Type B pancreatic cell (in vitro differentiated cells): ENCODE measurements at regions not wholly inside any gene's neighbourhood (a gene's known extent, or its start where the extent isn't known, plus 50 kb on each side); places are given as distances from the start of the nearest gene placed in this dataset.
"Not testable (repeated sequence)": the region's sequence is repeated elsewhere in the genome, so short reads cannot be mapped to it uniquely, and the experiment has no call there.

Experiments used
- DNase-seq: peaks from one replicate; pipeline ENCODE4 v3.0.0; 2021; ENCODE audit warnings: mixed read lengths; ENCODE audit not compliant: unreplicated experiment; ENCODE audit errors: extremely low spot score
- H3K27ac Mint-ChIP-seq: 2 replicates; pipeline ENCODE4 v1.8.0; 2021; ENCODE audit warnings: mild to moderate bottlenecking, mixed read lengths
- H3K27me3 Mint-ChIP-seq: 2 replicates; pipeline ENCODE4 v1.8.0; 2021; ENCODE audit warnings: mixed read lengths
- H3K36me3 Mint-ChIP-seq: 2 replicates; pipeline ENCODE4 v1.8.0; 2021; ENCODE audit warnings: mixed read lengths
- H3K4me1 Mint-ChIP-seq: one replicate; pipeline ENCODE4 v1.8.0; 2021; ENCODE audit warnings: mixed read lengths; ENCODE audit not compliant: unreplicated experiment
- H3K4me3 Mint-ChIP-seq: 2 replicates; pipeline ENCODE4 v1.8.0; 2021; ENCODE audit warnings: mild to moderate bottlenecking, mixed read lengths
- H3K9me3 Mint-ChIP-seq: 2 replicates; pipeline ENCODE4 v1.8.0; 2021; ENCODE audit warnings: mixed read lengths
- TF ChIP-seq, protein P1 (sequence below): fragments of 200-600 bp; sonication (generic); conservative IDR thresholded peaks from 2 replicates; pipeline ENCODE4 v1.5.0; 2021; ENCODE audit warnings: antibody characterized with exemption, mild to moderate bottlenecking

DNA sequence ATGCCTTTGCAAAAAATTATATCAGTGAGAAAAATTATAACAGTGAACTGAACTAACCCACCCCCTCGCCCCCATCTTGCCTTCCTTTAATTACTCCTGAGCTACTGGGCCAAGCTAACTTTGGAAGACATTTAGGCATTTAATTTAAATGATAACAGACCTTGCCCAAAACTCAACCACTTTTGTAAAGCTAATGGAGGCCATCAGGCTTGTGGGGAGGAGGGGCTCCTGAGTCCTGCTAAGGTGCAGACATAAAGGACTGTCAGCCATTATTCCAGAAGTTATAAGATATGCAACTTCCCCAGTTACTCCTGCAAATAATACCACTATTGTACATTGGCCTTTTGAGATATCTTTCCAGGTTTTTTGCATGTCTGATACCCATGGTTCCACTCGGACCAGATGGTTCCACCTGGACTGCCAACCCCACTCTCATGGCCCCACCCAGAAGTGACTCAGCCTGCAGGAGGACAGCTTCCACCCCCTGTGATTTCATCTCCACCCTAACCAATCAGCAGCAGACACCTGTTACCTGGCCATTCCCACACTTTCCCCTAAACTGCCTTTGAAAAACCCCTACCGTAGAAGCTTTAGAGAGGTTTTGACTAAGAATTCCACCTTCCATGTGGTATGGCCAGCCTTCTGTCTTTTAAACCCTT is 805.4 kb upstream of the CDH6 start:
- H3K4me1 Mint-ChIP-seq = no peaks in the 10 kb centered on the region
- TF ChIP-seq, protein P1, sequence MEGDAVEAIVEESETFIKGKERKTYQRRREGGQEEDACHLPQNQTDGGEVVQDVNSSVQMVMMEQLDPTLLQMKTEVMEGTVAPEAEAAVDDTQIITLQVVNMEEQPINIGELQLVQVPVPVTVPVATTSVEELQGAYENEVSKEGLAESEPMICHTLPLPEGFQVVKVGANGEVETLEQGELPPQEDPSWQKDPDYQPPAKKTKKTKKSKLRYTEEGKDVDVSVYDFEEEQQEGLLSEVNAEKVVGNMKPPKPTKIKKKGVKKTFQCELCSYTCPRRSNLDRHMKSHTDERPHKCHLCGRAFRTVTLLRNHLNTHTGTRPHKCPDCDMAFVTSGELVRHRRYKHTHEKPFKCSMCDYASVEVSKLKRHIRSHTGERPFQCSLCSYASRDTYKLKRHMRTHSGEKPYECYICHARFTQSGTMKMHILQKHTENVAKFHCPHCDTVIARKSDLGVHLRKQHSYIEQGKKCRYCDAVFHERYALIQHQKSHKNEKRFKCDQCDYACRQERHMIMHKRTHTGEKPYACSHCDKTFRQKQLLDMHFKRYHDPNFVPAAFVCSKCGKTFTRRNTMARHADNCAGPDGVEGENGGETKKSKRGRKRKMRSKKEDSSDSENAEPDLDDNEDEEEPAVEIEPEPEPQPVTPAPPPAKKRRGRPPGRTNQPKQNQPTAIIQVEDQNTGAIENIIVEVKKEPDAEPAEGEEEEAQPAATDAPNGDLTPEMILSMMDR = no peak
- no peaks in the 10 kb centered on the region for H3K9me3 Mint-ChIP-seq
- H3K27ac Mint-ChIP-seq = no peak overlapping the region
- H3K4me3 Mint-ChIP-seq = no peak overlapping the region
- no peak for DNase-seq
- H3K27me3 Mint-ChIP-seq = no peaks in the 10 kb centered on the region
- H3K36me3 Mint-ChIP-seq = no peaks in the 10 kb centered on the region

DNA sequence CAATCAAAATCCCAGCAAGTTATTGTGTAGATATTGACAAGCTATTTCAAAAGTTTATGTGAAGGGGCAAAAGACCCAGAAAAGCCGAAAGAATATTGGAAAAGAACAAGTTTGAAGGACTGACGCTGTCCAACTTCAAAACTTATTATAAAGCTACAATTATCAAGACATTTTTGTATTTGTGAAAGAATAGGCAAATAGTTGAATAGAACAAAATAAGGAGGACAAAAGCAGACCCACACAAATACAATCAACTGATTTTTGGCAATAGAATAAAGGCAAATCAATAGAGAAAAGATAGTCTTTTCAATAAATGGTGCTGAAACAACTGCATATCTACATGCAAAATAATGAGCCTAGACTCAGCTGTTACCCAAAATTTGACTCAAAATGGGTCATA is 807.7 kb upstream of the CDH6 start:
- Mint-ChIP-seq H3K36me3 (no peaks in the 10 kb centered on the region), H3K27me3 (no peaks in the 10 kb centered on the region), H3K27ac (no peak overlapping the region), H3K4me3 (no peak overlapping the region), H3K4me1 (no peaks in the 10 kb centered on the region), H3K9me3 (no peaks in the 10 kb centered on the region)
- TF ChIP-seq, protein P1 = no peak
- DNase-seq = no peak

GRCh38 chr5:30384171-30384570 is 809.3 kb upstream of the CDH6 start:
- Mint-ChIP-seq H3K9me3 (no peaks in the 10 kb centered on the region), H3K27me3 (no peaks in the 10 kb centered on the region), H3K27ac (no peak overlapping the region), H3K36me3 (no peaks in the 10 kb centered on the region), H3K4me3 (no peak overlapping the region), H3K4me1 (no peaks in the 10 kb centered on the region)
- TF ChIP-seq, protein P1 = no peak
- no peak for DNase-seq

DNA sequence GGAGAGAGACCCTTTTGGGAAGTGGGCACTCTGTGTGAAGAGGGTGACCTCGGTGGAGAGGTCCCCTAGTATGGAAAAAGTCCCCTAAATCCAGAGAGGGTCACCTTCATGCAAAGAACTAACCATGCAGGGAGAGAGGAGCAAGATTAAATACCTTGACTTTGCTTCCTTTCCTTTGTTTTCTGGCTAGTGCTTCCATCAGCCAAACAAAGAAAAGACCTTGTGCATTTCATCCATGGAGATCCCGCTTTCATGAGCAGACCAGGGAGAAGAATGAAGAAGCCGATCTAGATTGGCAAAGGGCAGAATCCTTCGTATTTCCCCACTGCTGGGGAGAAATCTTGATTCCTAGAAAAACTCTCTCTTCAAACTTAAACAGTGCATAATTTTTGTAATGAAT is 813.3 kb upstream of the CDH6 start:
- Mint-ChIP-seq H3K4me1 (no peaks in the 10 kb centered on the region), H3K36me3 (no peaks in the 10 kb centered on the region), H3K4me3 (no peak overlapping the region), H3K27ac (no peak overlapping the region), H3K27me3 (no peaks in the 10 kb centered on the region), H3K9me3 (no peaks in the 10 kb centered on the region)
- no peak for DNase-seq
- TF ChIP-seq, protein P1 = no peak

GRCh38 chr5:30376848-30377247 is 816.6 kb upstream of the CDH6 start:
- no peaks in the 10 kb centered on the region for H3K36me3 Mint-ChIP-seq
- no peaks in the 10 kb centered on the region for H3K27me3 Mint-ChIP-seq
- TF ChIP-seq, protein P1 = no peak
- H3K4me1 Mint-ChIP-seq = peaks cover 8% of the 10 kb centered on the region
- DNase-seq = no peak
- H3K4me3 Mint-ChIP-seq = no peak overlapping the region
- H3K27ac Mint-ChIP-seq = no peak overlapping the region
- no peaks in the 10 kb centered on the region for H3K9me3 Mint-ChIP-seq

DNA sequence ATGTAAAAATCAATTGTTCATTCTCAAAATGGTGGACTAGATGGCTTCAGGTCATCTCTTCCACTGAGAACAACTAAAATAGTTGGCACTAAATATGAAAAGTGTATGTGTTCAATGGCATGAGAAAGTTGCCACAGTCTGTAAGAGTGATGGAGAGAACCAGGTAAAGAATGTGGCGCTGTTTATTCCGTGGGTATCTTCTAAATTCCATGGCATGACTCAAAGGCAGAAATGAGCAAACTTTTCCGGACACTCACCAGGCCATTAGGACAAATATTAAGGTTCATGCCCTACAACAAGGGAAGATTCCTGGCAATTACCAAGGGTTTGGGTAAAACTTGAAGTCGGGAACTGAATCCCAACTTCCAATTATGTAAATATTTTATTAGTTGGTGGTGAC is 825.4 kb upstream of the CDH6 start:
- Mint-ChIP-seq H3K4me1 (peaks cover 8% of the 10 kb centered on the region), H3K27ac (no peak overlapping the region), H3K36me3 (no peaks in the 10 kb centered on the region), H3K4me3 (no peak overlapping the region), H3K27me3 (no peaks in the 10 kb centered on the region), H3K9me3 (peaks cover 5% of the 10 kb centered on the region)
- DNase-seq = no peak
- TF ChIP-seq, protein P1 = no peak

GRCh38 chr5:30365031-30365430 is 828.5 kb upstream of the CDH6 start:
- not testable (repeated sequence) for H3K27me3 Mint-ChIP-seq, H3K4me1 Mint-ChIP-seq, H3K27ac Mint-ChIP-seq, DNase-seq, H3K4me3 Mint-ChIP-seq, H3K36me3 Mint-ChIP-seq
- H3K9me3 Mint-ChIP-seq = peaks cover 11% of the 10 kb centered on the region
